OCI-LY7 (cell line): ENCODE measurements at regions not wholly inside any gene's neighbourhood (a gene's known extent, or its start where the extent isn't known, plus 50 kb on each side); places are given as distances from the start of the nearest gene placed in this dataset.

Experiments used
- EZH2phosphoT487 ChIP-seq: fragments of 200-600 bp; sonication (generic); IDR thresholded peaks from 2 replicates; pipeline ENCODE4 v1.6.1; 2018; ENCODE audit warnings: low read depth, borderline replicate concordance, mild to moderate bottlenecking, mixed run types, antibody characterized with exemption, low read length, moderate library complexity, mixed read lengths
- TF ChIP-seq, protein P1 (sequence below): fragments of 200-600 bp; sonication (generic); conservative IDR thresholded peaks from 2 replicates; pipeline ENCODE4 v1.5.1; 2014; ENCODE audit warnings: mild to moderate bottlenecking, antibody characterized with exemption, low read length, moderate library complexity, mixed read lengths

DNA sequence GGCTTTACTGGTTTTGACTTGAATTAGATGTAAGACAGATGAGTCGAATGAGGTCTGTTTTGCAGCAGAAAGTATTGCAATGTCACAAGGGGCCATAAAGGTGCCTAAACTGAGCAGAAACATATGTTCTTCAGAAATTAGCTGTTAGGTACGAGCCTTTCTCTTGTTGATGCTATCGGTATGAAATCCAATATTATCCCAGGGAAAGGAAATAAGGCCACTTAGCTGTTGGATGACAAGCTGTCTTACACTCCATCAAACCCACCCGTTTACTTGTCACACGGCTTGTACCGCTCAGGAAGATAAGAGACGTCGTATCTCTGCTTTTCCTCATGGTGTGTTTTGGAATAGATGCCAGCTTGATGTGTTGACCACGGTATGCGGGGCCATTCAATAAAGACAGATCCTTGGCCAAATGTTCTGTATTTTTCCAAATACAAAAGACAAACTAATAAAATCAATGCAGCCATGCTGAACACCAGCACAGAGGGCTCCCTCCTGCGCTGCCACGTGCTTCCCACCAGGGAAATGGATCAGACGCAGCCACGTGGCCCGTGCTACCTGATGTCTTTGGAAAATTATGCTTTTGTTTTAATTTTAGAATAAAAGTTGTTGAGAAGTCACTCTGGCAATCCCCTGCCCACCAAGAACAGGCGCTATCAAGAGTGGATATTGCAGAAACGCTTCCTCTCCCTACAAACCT is 255.9 kb upstream of the SULF2 start:
- TF ChIP-seq, protein P1, sequence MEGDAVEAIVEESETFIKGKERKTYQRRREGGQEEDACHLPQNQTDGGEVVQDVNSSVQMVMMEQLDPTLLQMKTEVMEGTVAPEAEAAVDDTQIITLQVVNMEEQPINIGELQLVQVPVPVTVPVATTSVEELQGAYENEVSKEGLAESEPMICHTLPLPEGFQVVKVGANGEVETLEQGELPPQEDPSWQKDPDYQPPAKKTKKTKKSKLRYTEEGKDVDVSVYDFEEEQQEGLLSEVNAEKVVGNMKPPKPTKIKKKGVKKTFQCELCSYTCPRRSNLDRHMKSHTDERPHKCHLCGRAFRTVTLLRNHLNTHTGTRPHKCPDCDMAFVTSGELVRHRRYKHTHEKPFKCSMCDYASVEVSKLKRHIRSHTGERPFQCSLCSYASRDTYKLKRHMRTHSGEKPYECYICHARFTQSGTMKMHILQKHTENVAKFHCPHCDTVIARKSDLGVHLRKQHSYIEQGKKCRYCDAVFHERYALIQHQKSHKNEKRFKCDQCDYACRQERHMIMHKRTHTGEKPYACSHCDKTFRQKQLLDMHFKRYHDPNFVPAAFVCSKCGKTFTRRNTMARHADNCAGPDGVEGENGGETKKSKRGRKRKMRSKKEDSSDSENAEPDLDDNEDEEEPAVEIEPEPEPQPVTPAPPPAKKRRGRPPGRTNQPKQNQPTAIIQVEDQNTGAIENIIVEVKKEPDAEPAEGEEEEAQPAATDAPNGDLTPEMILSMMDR: no peak
- TF ChIP-seq EZH2phosphoT487: no peak
